ENCODE measurements at regions not wholly inside any gene's neighbourhood (a gene's known extent, or its start where the extent isn't known, plus 50 kb on each side); places are given as distances from the start of the nearest gene placed in this dataset.

DNA sequence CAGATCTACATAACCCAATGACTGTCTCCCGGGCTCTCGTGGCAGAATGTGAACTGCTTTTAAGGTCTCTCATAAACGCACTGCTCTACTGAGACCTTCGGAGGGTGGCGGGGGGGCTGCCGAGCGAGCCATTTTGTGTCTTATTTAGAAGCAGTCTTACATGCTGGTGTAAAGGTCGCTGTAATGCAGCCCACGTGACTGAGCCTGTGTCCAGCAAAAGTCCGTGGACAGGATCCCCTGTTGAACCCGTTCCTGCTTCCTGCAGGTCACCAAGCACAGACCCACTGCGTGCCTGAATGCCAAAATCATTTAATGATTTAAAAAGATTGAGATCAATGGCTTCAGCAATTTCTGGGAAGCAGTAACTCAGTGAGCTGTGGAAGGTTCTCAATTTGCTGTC, 415.9 kb downstream of the BCOR start (continued):
- TF ChIP-seq, protein P1, sequence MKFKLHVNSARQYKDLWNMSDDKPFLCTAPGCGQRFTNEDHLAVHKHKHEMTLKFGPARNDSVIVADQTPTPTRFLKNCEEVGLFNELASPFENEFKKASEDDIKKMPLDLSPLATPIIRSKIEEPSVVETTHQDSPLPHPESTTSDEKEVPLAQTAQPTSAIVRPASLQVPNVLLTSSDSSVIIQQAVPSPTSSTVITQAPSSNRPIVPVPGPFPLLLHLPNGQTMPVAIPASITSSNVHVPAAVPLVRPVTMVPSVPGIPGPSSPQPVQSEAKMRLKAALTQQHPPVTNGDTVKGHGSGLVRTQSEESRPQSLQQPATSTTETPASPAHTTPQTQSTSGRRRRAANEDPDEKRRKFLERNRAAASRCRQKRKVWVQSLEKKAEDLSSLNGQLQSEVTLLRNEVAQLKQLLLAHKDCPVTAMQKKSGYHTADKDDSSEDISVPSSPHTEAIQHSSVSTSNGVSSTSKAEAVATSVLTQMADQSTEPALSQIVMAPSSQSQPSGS (CRISPR knock-in tag; IDR thresholded peaks at IDR 0.05) = no peak
- TF ChIP-seq MAFF (IDR thresholded peaks at IDR 0.05; ENCODE audit: low read length) (no peak), SMAD4 (CRISPR knock-in tag; conservative IDR thresholded peaks at IDR 0.05) (no peak), ZNF24 (IDR thresholded peaks at IDR 0.05) (no peak), ADNP (tag; IDR thresholded peaks at IDR 0.05) (no peak), TCF7L2 (IDR thresholded peaks at IDR 0.05; ENCODE audit: low read depth, low read length) (no peak), HNRNPH1 (optimal IDR thresholded peaks at IDR 0.05; ENCODE audit: low read depth, low read length) (no peak), PHB (CRISPR knock-in tag; IDR thresholded peaks at IDR 0.05) (no peak)
- TF ChIP-seq, protein P2, sequence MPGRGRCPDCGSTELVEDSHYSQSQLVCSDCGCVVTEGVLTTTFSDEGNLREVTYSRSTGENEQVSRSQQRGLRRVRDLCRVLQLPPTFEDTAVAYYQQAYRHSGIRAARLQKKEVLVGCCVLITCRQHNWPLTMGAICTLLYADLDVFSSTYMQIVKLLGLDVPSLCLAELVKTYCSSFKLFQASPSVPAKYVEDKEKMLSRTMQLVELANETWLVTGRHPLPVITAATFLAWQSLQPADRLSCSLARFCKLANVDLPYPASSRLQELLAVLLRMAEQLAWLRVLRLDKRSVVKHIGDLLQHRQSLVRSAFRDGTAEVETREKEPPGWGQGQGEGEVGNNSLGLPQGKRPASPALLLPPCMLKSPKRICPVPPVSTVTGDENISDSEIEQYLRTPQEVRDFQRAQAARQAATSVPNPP (IDR thresholded peaks at IDR 0.05; ENCODE audit: borderline replicate concordance, insufficient read depth, insufficient read length) = no peak

- peak; percentile 57 to 67 (median 62) for DNase-seq (ENCODE audit: extremely low read depth in 1 of 4, low spot score in 3 of 4)
- peak; percentile 67 for FAIRE-seq
- in situ Hi-C loops (cut with MboI) (no loop called here), intact Hi-C loops (cut with micrococcal nuclease) (no loop called here)
- H3K4me3 ChIP-seq = no peak overlapping the region
- H3K27me3 ChIP-seq (ENCODE audit: control insufficient read depth in 2 of 2, insufficient read depth in 2 of 2, low read length in 2 of 2) = no peaks in the 10 kb centered on the region
- peak; percentile 98 for ATAC-seq
- H3K27ac ChIP-seq (ENCODE audit: extremely low read depth, low read depth, low read length) = no peak overlapping the region
- peak overlapping the region; percentile 84 for H2AFZ ChIP-seq (ENCODE audit: low read depth, low read length)
- no peak overlapping the region for H3K9ac ChIP-seq (ENCODE audit: insufficient read depth in 1 of 2, low read depth in 2 of 2, low read length in 2 of 2)
- peak overlapping the region; percentile 12; the same call in 1 of the 2 replicates for H3K4me2 ChIP-seq (ENCODE audit: insufficient read depth, low read length)
- H3K79me2 ChIP-seq (ENCODE audit: control insufficient read depth, insufficient read depth, low read length) = no peaks in the 10 kb centered on the region
- WGBS (ENCODE audit: insufficient coverage, low coverage, missing lambda C conversion rate) = 43% methylated on average over 3 of the region's 3 CpGs
- no peaks in the 10 kb centered on the region for H3K9me3 ChIP-seq (replicated peaks; ENCODE audit: control insufficient read depth, insufficient read depth, low read depth, low read length)
- ChIA-PET CTCF (ENCODE audit: low intra/inter-chr PET ratio) (no interaction called here), POLR2A (interaction anchor here (0.6 kb wide), 1 partner anchor 15 kb away, joined by 3 read pairs; no protein-coding TSS in a partner anchor)
- H3K4me1 ChIP-seq (replicated peaks in 1 of 2; ENCODE audit: control insufficient read depth in 2 of 2, insufficient read depth in 2 of 2, low read length in 2 of 2) = peaks cover 0 to 6% of the 10 kb centered on the region in 2 experiments; a peak in 3 of 5 replicates
- no peaks in the 10 kb centered on the region for H4K20me1 ChIP-seq (replicated peaks; ENCODE audit: control insufficient read depth, insufficient read depth, low read length)
- H3K9me1 ChIP-seq (ENCODE audit: control insufficient read depth, insufficient read depth, low read length) = no peaks in the 10 kb centered on the region
- no peaks in the 10 kb centered on the region for H3K36me3 ChIP-seq (ENCODE audit: control insufficient read depth, insufficient read depth, low read length)
- BruUV-seq (replicated peaks) = no TSS peak
- TF ChIP-seq HCFC1 (IDR thresholded peaks at IDR 0.05; ENCODE audit: low read depth, low read length) = peak; percentile 80
These were observed 415.0 kb downstream of the BCOR start for GRCh38 chrX:39682778-39683177.
